Esophagus muscularis mucosa (tissue), 4 donors: ENCODE measurements at regions not wholly inside any gene's neighbourhood (a gene's known extent, or its start where the extent isn't known, plus 50 kb on each side); places are given as distances from the start of the nearest gene placed in this dataset.

ENCODE experiments used
- CTCF ChIP-seq, 3 experiments: fragments of 200-600 bp in 2 of 3; fragments of 450-650 bp in 1 of 3; sonication (generic) in 2 of 3; IDR thresholded peaks; one replicate each; pipeline ENCODE4 v1.5.1; 2017 to 2019; ENCODE audit warnings: antibody characterized with exemption in 3 of 3, mild to moderate bottlenecking in 2 of 3, moderate library complexity in 1 of 3
- EP300 ChIP-seq: sonication (generic); formaldehyde crosslinking; IDR thresholded peaks from one replicate; pipeline ENCODE4 v1.6.1; 2017; ENCODE audit warnings: antibody characterized with exemption
- POLR2A ChIP-seq: fragments of 450-650 bp; IDR thresholded peaks from one replicate; pipeline ENCODE4 v1.6.1; 2017; ENCODE audit warnings: antibody characterized with exemption, moderate library complexity, mild to moderate bottlenecking, low read depth
- POLR2AphosphoS5 ChIP-seq, 2 donors: sonication (generic); formaldehyde crosslinking; IDR thresholded peaks; one replicate each; pipeline ENCODE4 v1.6.1; 2017; ENCODE audit warnings: antibody characterized with exemption in 2 of 2

GRCh38 chr11:28619846-28620540 is 511.8 kb downstream of the METTL15 start:
- no peak for TF ChIP-seq CTCF (IDR thresholded peaks at IDR 0.05)
- no peak for TF ChIP-seq EP300
- no peak for TF ChIP-seq POLR2A
- no peak for TF ChIP-seq POLR2AphosphoS5 (IDR thresholded peaks at IDR 0.05)
